ENCODE measurements at regions not wholly inside any gene's neighbourhood (a gene's known extent, or its start where the extent isn't known, plus 50 kb on each side); places are given as distances from the start of the nearest gene placed in this dataset.

GRCh38 chr3:20401253-20401652 is 215.2 kb upstream of the SGO1 start:
- H2AFZ ChIP-seq (ENCODE audit: low read length): no peak overlapping the region
- no peak overlapping the region for H3K4me3 ChIP-seq (ENCODE audit: low read length)
- no peak overlapping the region for H3K9ac ChIP-seq (ENCODE audit: low read length)
- H3K9me2 ChIP-seq (replicated peaks; ENCODE audit: insufficient read depth, low read length): no peaks in the 10 kb centered on the region
- H3K4me2 ChIP-seq (ENCODE audit: low read depth, low read length): no peak overlapping the region
- H3K4me1 ChIP-seq (ENCODE audit: low read length): no peaks in the 10 kb centered on the region
- TF ChIP-seq CTCF (IDR thresholded peaks at IDR 0.05; ENCODE audit: low read length) (no peak), EZH2 (optimal IDR thresholded peaks at IDR 0.05; ENCODE audit: low read depth, low read length) (no peak), EZH2phosphoT487 (IDR thresholded peaks at IDR 0.05; ENCODE audit: low read length) (no peak)
- H3K36me3 ChIP-seq (replicated peaks; ENCODE audit: insufficient read depth, low read length): no peaks in the 10 kb centered on the region
- no peaks in the 10 kb centered on the region for H4K20me1 ChIP-seq (ENCODE audit: insufficient read depth, low read length)
- no peaks in the 10 kb centered on the region for H3K9me3 ChIP-seq (replicated peaks; ENCODE audit: insufficient read depth, low read length)
- no peak for DNase-seq
- no peak overlapping the region for H3K27ac ChIP-seq (ENCODE audit: low read length)
- no peaks in the 10 kb centered on the region for H3K79me2 ChIP-seq (ENCODE audit: low read length)
- H3K27me3 ChIP-seq (replicated peaks; ENCODE audit: insufficient read depth, low read length): no peaks in the 10 kb centered on the region
- no peaks in the 10 kb centered on the region for H3F3A ChIP-seq (ENCODE audit: insufficient read depth, low read length)

- H3K4me2 ChIP-seq (ENCODE audit: low read depth, low read length): no peak overlapping the region
- no peaks in the 10 kb centered on the region for H3K36me3 ChIP-seq (replicated peaks; ENCODE audit: insufficient read depth, low read length)
- no peak overlapping the region for H2AFZ ChIP-seq (ENCODE audit: low read length)
- no peak overlapping the region for H3K4me3 ChIP-seq (ENCODE audit: low read length)
- H3K9me3 ChIP-seq (replicated peaks; ENCODE audit: insufficient read depth, low read length): no peaks in the 10 kb centered on the region
- H4K20me1 ChIP-seq (ENCODE audit: insufficient read depth, low read length): no peaks in the 10 kb centered on the region
- no peak overlapping the region for H3K9ac ChIP-seq (ENCODE audit: low read length)
- no peaks in the 10 kb centered on the region for H3K9me2 ChIP-seq (replicated peaks; ENCODE audit: insufficient read depth, low read length)
- no peaks in the 10 kb centered on the region for H3K79me2 ChIP-seq (ENCODE audit: low read length)
- no peaks in the 10 kb centered on the region for H3K4me1 ChIP-seq (ENCODE audit: low read length)
- H3K27ac ChIP-seq (ENCODE audit: low read length): no peak overlapping the region
- no peaks in the 10 kb centered on the region for H3F3A ChIP-seq (ENCODE audit: insufficient read depth, low read length)
- no peak for DNase-seq
- TF ChIP-seq CTCF (IDR thresholded peaks at IDR 0.05; ENCODE audit: low read length) (no peak), EZH2phosphoT487 (IDR thresholded peaks at IDR 0.05; ENCODE audit: low read length) (no peak), EZH2 (optimal IDR thresholded peaks at IDR 0.05; ENCODE audit: low read depth, low read length) (no peak)
- H3K27me3 ChIP-seq (replicated peaks; ENCODE audit: insufficient read depth, low read length): no peaks in the 10 kb centered on the region
These were observed 214.7 kb upstream of the SGO1 start for GRCh38 chr3:20400686-20401085.

GRCh38 chr3:20400281-20400680 is 214.3 kb upstream of the SGO1 start:
- no peak overlapping the region for H3K27ac ChIP-seq (ENCODE audit: low read length)
- no peak for DNase-seq

More at GRCh38 chr3:20400281-20400680, 214.3 kb upstream of the SGO1 start:
- no peaks in the 10 kb centered on the region for H3F3A ChIP-seq (ENCODE audit: insufficient read depth, low read length)
- no peak overlapping the region for H3K4me2 ChIP-seq (ENCODE audit: low read depth, low read length)
- no peaks in the 10 kb centered on the region for H3K36me3 ChIP-seq (replicated peaks; ENCODE audit: insufficient read depth, low read length)
- H3K27me3 ChIP-seq (replicated peaks; ENCODE audit: insufficient read depth, low read length): no peaks in the 10 kb centered on the region
- H4K20me1 ChIP-seq (ENCODE audit: insufficient read depth, low read length): no peaks in the 10 kb centered on the region
- no peak overlapping the region for H2AFZ ChIP-seq (ENCODE audit: low read length)
- no peaks in the 10 kb centered on the region for H3K9me3 ChIP-seq (replicated peaks; ENCODE audit: insufficient read depth, low read length)
- no peak for TF ChIP-seq CTCF (IDR thresholded peaks at IDR 0.05; ENCODE audit: low read length)
- TF ChIP-seq EZH2 (optimal IDR thresholded peaks at IDR 0.05; ENCODE audit: low read depth, low read length): no peak
- no peak for TF ChIP-seq EZH2phosphoT487 (IDR thresholded peaks at IDR 0.05; ENCODE audit: low read length)
- H3K4me1 ChIP-seq (ENCODE audit: low read length): no peaks in the 10 kb centered on the region
- H3K9me2 ChIP-seq (replicated peaks; ENCODE audit: insufficient read depth, low read length): no peaks in the 10 kb centered on the region
- H3K79me2 ChIP-seq (ENCODE audit: low read length): no peaks in the 10 kb centered on the region
- H3K9ac ChIP-seq (ENCODE audit: low read length): no peak overlapping the region
- no peak overlapping the region for H3K4me3 ChIP-seq (ENCODE audit: low read length)
